Endothelial cell (in vitro differentiated cells): ENCODE measurements at regions not wholly inside any gene's neighbourhood (a gene's known extent, or its start where the extent isn't known, plus 50 kb on each side); places are given as distances from the start of the nearest gene placed in this dataset.

Experiments
- DNase-seq: peaks from one replicate; pipeline ENCODE4 v3.0.0; 2021; ENCODE audit warnings: low spot score
- H3K27ac Mint-ChIP-seq: one replicate; pipeline ENCODE4 v1.8.0; 2021; ENCODE audit warnings: mixed read lengths, inconsistent platforms; ENCODE audit not compliant: unreplicated experiment
- H3K27me3 Mint-ChIP-seq: one replicate; pipeline ENCODE4 v1.8.0; 2021; ENCODE audit warnings: mild to moderate bottlenecking, moderate library complexity, mixed read lengths, inconsistent platforms; ENCODE audit not compliant: unreplicated experiment
- H3K36me3 Mint-ChIP-seq: one replicate; pipeline ENCODE4 v1.8.0; 2021; ENCODE audit warnings: mild to moderate bottlenecking, low read depth, mixed read lengths, inconsistent platforms; ENCODE audit not compliant: unreplicated experiment
- H3K4me1 Mint-ChIP-seq: one replicate; pipeline ENCODE4 v1.8.0; 2021; ENCODE audit warnings: mild to moderate bottlenecking, mixed read lengths, inconsistent platforms; ENCODE audit not compliant: unreplicated experiment
- H3K4me3 Mint-ChIP-seq: one replicate; pipeline ENCODE4 v1.8.0; 2021; ENCODE audit warnings: mild to moderate bottlenecking, mixed read lengths, inconsistent platforms; ENCODE audit not compliant: unreplicated experiment
- H3K9me3 Mint-ChIP-seq: one replicate; pipeline ENCODE4 v1.8.0; 2021; ENCODE audit warnings: mixed read lengths, inconsistent platforms; ENCODE audit not compliant: unreplicated experiment
- TF ChIP-seq, protein P1 (sequence below): fragments of 200-600 bp; sonication (generic); IDR thresholded peaks from one replicate; pipeline ENCODE4 v1.5.0; 2021; ENCODE audit warnings: antibody characterized with exemption; ENCODE audit not compliant: unreplicated experiment

GRCh38 chr9:28082671-28083070, 509.4 kb upstream of the C9orf72 start:
- Mint-ChIP-seq H3K36me3 (no peaks in the 10 kb centered on the region), H3K27me3 (no peaks in the 10 kb centered on the region), H3K4me3 (no peak overlapping the region), H3K27ac (no peak overlapping the region), H3K4me1 (peaks cover 3% of the 10 kb centered on the region), H3K9me3 (no peaks in the 10 kb centered on the region)
- TF ChIP-seq, protein P1, sequence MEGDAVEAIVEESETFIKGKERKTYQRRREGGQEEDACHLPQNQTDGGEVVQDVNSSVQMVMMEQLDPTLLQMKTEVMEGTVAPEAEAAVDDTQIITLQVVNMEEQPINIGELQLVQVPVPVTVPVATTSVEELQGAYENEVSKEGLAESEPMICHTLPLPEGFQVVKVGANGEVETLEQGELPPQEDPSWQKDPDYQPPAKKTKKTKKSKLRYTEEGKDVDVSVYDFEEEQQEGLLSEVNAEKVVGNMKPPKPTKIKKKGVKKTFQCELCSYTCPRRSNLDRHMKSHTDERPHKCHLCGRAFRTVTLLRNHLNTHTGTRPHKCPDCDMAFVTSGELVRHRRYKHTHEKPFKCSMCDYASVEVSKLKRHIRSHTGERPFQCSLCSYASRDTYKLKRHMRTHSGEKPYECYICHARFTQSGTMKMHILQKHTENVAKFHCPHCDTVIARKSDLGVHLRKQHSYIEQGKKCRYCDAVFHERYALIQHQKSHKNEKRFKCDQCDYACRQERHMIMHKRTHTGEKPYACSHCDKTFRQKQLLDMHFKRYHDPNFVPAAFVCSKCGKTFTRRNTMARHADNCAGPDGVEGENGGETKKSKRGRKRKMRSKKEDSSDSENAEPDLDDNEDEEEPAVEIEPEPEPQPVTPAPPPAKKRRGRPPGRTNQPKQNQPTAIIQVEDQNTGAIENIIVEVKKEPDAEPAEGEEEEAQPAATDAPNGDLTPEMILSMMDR, result no peak
- DNase-seq, result no peak

GRCh38 chr9:28086881-28087280, 513.6 kb upstream of the C9orf72 start:
- H3K27me3 Mint-ChIP-seq, result no peaks in the 10 kb centered on the region
- H3K4me1 Mint-ChIP-seq, result no peaks in the 10 kb centered on the region
- no peaks in the 10 kb centered on the region for H3K36me3 Mint-ChIP-seq
- no peak overlapping the region for H3K27ac Mint-ChIP-seq
- TF ChIP-seq, protein P1, result no peak
- no peak overlapping the region for H3K4me3 Mint-ChIP-seq
- no peak for DNase-seq
- no peaks in the 10 kb centered on the region for H3K9me3 Mint-ChIP-seq

- DNase-seq, result no peak
- TF ChIP-seq, protein P1, result no peak
- no peaks in the 10 kb centered on the region for H3K36me3 Mint-ChIP-seq
Measured at GRCh38 chr9:28092981-28093936, 520.0 kb upstream of the C9orf72 start.

GRCh38 chr9:28101509-28101908, 528.2 kb upstream of the C9orf72 start:
- Mint-ChIP-seq H3K36me3 (no peaks in the 10 kb centered on the region), H3K4me3 (no peak overlapping the region), H3K27me3 (no peaks in the 10 kb centered on the region), H3K9me3 (peaks cover 3% of the 10 kb centered on the region), H3K4me1 (no peaks in the 10 kb centered on the region), H3K27ac (no peak overlapping the region)
- DNase-seq, result no peak
- TF ChIP-seq, protein P1, result no peak

More at GRCh38 chr9:28092981-28093936, 520.0 kb upstream of the C9orf72 start:
- H3K9me3 Mint-ChIP-seq, result no peaks in the 10 kb centered on the region
- no peaks in the 10 kb centered on the region for H3K4me1 Mint-ChIP-seq
- no peak overlapping the region for H3K27ac Mint-ChIP-seq
- H3K27me3 Mint-ChIP-seq, result no peaks in the 10 kb centered on the region
- H3K4me3 Mint-ChIP-seq, result no peak overlapping the region

DNA sequence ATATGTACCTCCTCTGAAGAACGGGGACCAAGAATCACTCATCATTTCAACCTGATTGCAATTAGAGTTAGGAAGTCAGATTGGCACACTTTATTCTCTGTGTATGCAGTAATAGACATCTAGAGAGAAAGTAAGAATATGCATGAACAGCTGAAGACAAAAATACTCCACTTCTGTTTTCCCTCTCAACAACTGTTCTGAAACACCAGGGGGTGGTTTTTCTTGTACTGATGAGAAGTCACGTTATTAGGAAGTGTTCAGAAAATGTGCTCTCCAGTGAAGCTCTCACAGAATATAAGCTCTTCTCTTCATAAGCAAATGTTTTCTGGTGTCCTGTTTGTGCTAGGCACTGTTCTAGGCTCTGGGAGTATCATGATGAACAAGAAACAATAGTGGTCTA, 531.7 kb upstream of the C9orf72 start:
- DNase-seq, result no peak
- Mint-ChIP-seq H3K4me1 (no peaks in the 10 kb centered on the region), H3K27me3 (no peaks in the 10 kb centered on the region), H3K36me3 (no peaks in the 10 kb centered on the region), H3K27ac (no peak overlapping the region), H3K9me3 (peaks cover 7% of the 10 kb centered on the region), H3K4me3 (no peak overlapping the region)
- TF ChIP-seq, protein P1, result no peak
